ENCODE measurements at regions not wholly inside any gene's neighbourhood (a gene's known extent, or its start where the extent isn't known, plus 50 kb on each side); places are given as distances from the start of the nearest gene placed in this dataset.

GRCh38 chr1:234902774-234903547 lies 225.7 kb downstream of the TOMM20 start:
- Histone ChIP-seq H3F3A (ENCODE audit: insufficient read depth, low read length) (no peaks in the 10 kb centered on the region), H3K9me3 (ENCODE audit: low read length) (no peaks in the 10 kb centered on the region), H2AFZ (ENCODE audit: low read length) (no peak overlapping the region), H3K36me3 (ENCODE audit: insufficient read depth, low read length) (no peaks in the 10 kb centered on the region), H3K4me2 (ENCODE audit: low read length) (no peak overlapping the region), H3K79me2 (ENCODE audit: insufficient read depth, low read length) (no peaks in the 10 kb centered on the region), H4K20me1 (ENCODE audit: insufficient read depth, low read length) (no peaks in the 10 kb centered on the region), H3K27ac (ENCODE audit: low read depth, low read length, poor library complexity, severe bottlenecking) (no peak overlapping the region), H3K4me1 (ENCODE audit: insufficient read depth, low read length, severe bottlenecking) (no peaks in the 10 kb centered on the region), H3K9ac (ENCODE audit: low read length) (no peak overlapping the region), H3K4me3 (ENCODE audit: low read depth, low read length, poor library complexity, severe bottlenecking) (no peak overlapping the region), H3K27me3 (ENCODE audit: insufficient read depth, low read length) (no peaks in the 10 kb centered on the region), H3K9me2 (ENCODE audit: low read depth, low read length) (no peaks in the 10 kb centered on the region)
- no peak for TF ChIP-seq EZH2 (IDR thresholded peaks at IDR 0.05; ENCODE audit: borderline replicate concordance, low read length)
- no peak for TF ChIP-seq CTCF (IDR thresholded peaks at IDR 0.05; ENCODE audit: low read length)

DNA sequence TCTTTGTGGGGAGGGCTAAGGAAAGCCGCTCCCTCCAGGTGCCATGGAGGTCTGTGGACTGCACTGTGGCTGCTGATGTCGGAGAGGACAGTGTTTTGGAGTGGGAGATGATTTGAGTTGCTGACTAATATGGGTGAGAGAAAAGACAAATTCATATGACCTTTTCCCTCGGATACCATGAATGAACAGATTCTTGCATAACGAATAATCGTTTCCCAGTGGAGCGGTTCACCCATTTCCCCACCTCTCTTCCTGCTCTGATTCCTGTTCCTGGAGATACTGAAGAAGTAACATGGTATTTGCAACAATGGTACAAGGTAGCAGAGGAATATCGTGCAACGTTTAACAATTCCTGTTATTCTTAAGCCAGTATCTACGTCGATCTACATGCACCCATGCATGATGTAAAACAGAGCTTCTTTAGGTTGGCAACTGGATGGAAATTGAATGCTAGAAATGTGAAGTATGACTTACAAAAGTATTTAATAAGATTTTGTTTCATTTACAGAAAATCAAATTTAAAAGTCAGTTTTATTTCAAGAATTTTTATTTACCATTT lies 227.1 kb downstream of the TOMM20 start:
- H3K4me1 ChIP-seq (ENCODE audit: insufficient read depth, low read length, severe bottlenecking), result no peaks in the 10 kb centered on the region
- H3K79me2 ChIP-seq (ENCODE audit: insufficient read depth, low read length), result no peaks in the 10 kb centered on the region
- H3K9me3 ChIP-seq (ENCODE audit: low read length), result no peaks in the 10 kb centered on the region
- no peaks in the 10 kb centered on the region for H3K9me2 ChIP-seq (ENCODE audit: low read depth, low read length)
- no peak overlapping the region for H3K9ac ChIP-seq (ENCODE audit: low read length)
- no peak overlapping the region for H3K4me3 ChIP-seq (ENCODE audit: low read depth, low read length, poor library complexity, severe bottlenecking)
- TF ChIP-seq EZH2 (IDR thresholded peaks at IDR 0.05; ENCODE audit: borderline replicate concordance, low read length), result no peak
- TF ChIP-seq CTCF (IDR thresholded peaks at IDR 0.05; ENCODE audit: low read length), result no peak
- H3K27me3 ChIP-seq (ENCODE audit: insufficient read depth, low read length), result no peaks in the 10 kb centered on the region
- no peak overlapping the region for H3K27ac ChIP-seq (ENCODE audit: low read depth, low read length, poor library complexity, severe bottlenecking)
- H2AFZ ChIP-seq (ENCODE audit: low read length), result no peak overlapping the region
- H4K20me1 ChIP-seq (ENCODE audit: insufficient read depth, low read length), result no peaks in the 10 kb centered on the region
- H3F3A ChIP-seq (ENCODE audit: insufficient read depth, low read length), result no peaks in the 10 kb centered on the region
- H3K36me3 ChIP-seq (ENCODE audit: insufficient read depth, low read length), result no peaks in the 10 kb centered on the region
- H3K4me2 ChIP-seq (ENCODE audit: low read length), result no peak overlapping the region

GRCh38 chr1:234900595-234900994 lies 228.0 kb downstream of the TOMM20 start:
- no peaks in the 10 kb centered on the region for H3K27me3 ChIP-seq (ENCODE audit: insufficient read depth, low read length)
- no peak overlapping the region for H3K4me3 ChIP-seq (ENCODE audit: low read depth, low read length, poor library complexity, severe bottlenecking)
- no peak overlapping the region for H2AFZ ChIP-seq (ENCODE audit: low read length)
- no peaks in the 10 kb centered on the region for H3K36me3 ChIP-seq (ENCODE audit: insufficient read depth, low read length)
- H3K4me1 ChIP-seq (ENCODE audit: insufficient read depth, low read length, severe bottlenecking), result no peaks in the 10 kb centered on the region
- H3K9ac ChIP-seq (ENCODE audit: low read length), result no peak overlapping the region
- H4K20me1 ChIP-seq (ENCODE audit: insufficient read depth, low read length), result no peaks in the 10 kb centered on the region
- TF ChIP-seq EZH2 (IDR thresholded peaks at IDR 0.05; ENCODE audit: borderline replicate concordance, low read length) (no peak), CTCF (IDR thresholded peaks at IDR 0.05; ENCODE audit: low read length) (no peak)
- no peaks in the 10 kb centered on the region for H3K79me2 ChIP-seq (ENCODE audit: insufficient read depth, low read length)
- H3K9me2 ChIP-seq (ENCODE audit: low read depth, low read length), result no peaks in the 10 kb centered on the region
- H3K27ac ChIP-seq (ENCODE audit: low read depth, low read length, poor library complexity, severe bottlenecking), result no peak overlapping the region
- H3F3A ChIP-seq (ENCODE audit: insufficient read depth, low read length), result no peaks in the 10 kb centered on the region
- H3K9me3 ChIP-seq (ENCODE audit: low read length), result no peaks in the 10 kb centered on the region
- H3K4me2 ChIP-seq (ENCODE audit: low read length), result no peak overlapping the region
